AG04450 (cell line): ENCODE measurements at regions not wholly inside any gene's neighbourhood (a gene's known extent, or its start where the extent isn't known, plus 50 kb on each side); places are given as distances from the start of the nearest gene placed in this dataset.

Experiments
- CTCF ChIA-PET: fragments of 300-600, 350-600 bp; formaldehyde crosslinking; extraction: SDS; loops from one replicate; lab custom pipeline; 2022; ENCODE audit warnings: antibody characterized with exemption, inconsistent platforms; lab: Charles Lee
- POLR2A ChIA-PET: fragments of 350-600 bp; formaldehyde crosslinking; extraction: SDS; loops from one replicate; lab custom pipeline; 2021; ENCODE audit warnings: antibody characterized with exemption, inconsistent platforms; lab: Yijun Ruan, JAX
- DNase-seq: peaks from one replicate; pipeline ENCODE4 v3.0.0-alpha.2; 2011; ENCODE audit warnings: low read depth, low spot score
- H3K27ac ChIP-seq: one replicate; pipeline ENCODE4 v1.5.1; 2012; ENCODE audit warnings: low read depth, low read length, control low read depth
- H3K27me3 ChIP-seq: one replicate; pipeline ENCODE4 v1.6.0; 2012; ENCODE audit warnings: low read length; ENCODE audit not compliant: control insufficient read depth, insufficient read depth
- H3K4me3 ChIP-seq: 2 replicates; pipeline ENCODE4 v1.5.1; 2011; ENCODE audit warnings: mild to moderate bottlenecking, low read depth, low read length, control low read depth
- H3K9me3 ChIP-seq: 2 replicates; pipeline ENCODE4 v1.5.1; 2012; ENCODE audit warnings: low read length; ENCODE audit not compliant: control insufficient read depth, insufficient read depth
- CTCF ChIP-seq: IDR thresholded peaks from 2 replicates; pipeline ENCODE4 v1.5.1; 2011; ENCODE audit warnings: low read depth, low read length, control low read depth, inconsistent platforms

GRCh38 chr4:120524237-120524636, 398.3 kb downstream of the PRDM5 start:
- ChIA-PET POLR2A (no interaction called here), CTCF (interaction anchor here (0.8 kb wide), 1 partner anchor 453 kb away, joined by 3 read pairs; no protein-coding TSS in a partner anchor)
- H3K27ac ChIP-seq: no peak overlapping the region
- no peaks in the 10 kb centered on the region for H3K27me3 ChIP-seq
- H3K9me3 ChIP-seq: no peaks in the 10 kb centered on the region
- H3K4me3 ChIP-seq: no peak overlapping the region
- DNase-seq: no peak
- no peak for TF ChIP-seq CTCF

GRCh38 chr4:120520761-120521160, 401.8 kb downstream of the PRDM5 start:
- Histone ChIP-seq H3K9me3 (no peaks in the 10 kb centered on the region), H3K27me3 (no peaks in the 10 kb centered on the region), H3K4me3 (no peak overlapping the region), H3K27ac (no peak overlapping the region)
- no peak for TF ChIP-seq CTCF
- POLR2A ChIA-PET: no interaction called here
- DNase-seq: no peak
- CTCF ChIA-PET: no interaction called here

- Histone ChIP-seq H3K27me3 (no peaks in the 10 kb centered on the region), H3K9me3 (no peaks in the 10 kb centered on the region), H3K4me3 (peak overlapping the region; percentile 23), H3K27ac (no peak overlapping the region)
- ChIA-PET POLR2A (no interaction called here), CTCF (no interaction called here)
- peak; percentile 48 for DNase-seq
- TF ChIP-seq CTCF: no peak
Measured at GRCh38 chr4:120517966-120518365, 404.6 kb downstream of the PRDM5 start.

GRCh38 chr4:120509719-120510118, 412.8 kb downstream of the PRDM5 start:
- Histone ChIP-seq H3K4me3 (no peak overlapping the region), H3K9me3 (no peaks in the 10 kb centered on the region), H3K27ac (no peak overlapping the region), H3K27me3 (no peaks in the 10 kb centered on the region)
- CTCF ChIA-PET: no interaction called here
- POLR2A ChIA-PET: no interaction called here
- no peak for DNase-seq
- no peak for TF ChIP-seq CTCF

- no peaks in the 10 kb centered on the region for H3K27me3 ChIP-seq
- no peaks in the 10 kb centered on the region for H3K9me3 ChIP-seq
- CTCF ChIA-PET: no interaction called here
- no peak overlapping the region for H3K4me3 ChIP-seq
- no peak overlapping the region for H3K27ac ChIP-seq
- no peak for TF ChIP-seq CTCF
- no peak for DNase-seq
- POLR2A ChIA-PET: no interaction called here
Measured at GRCh38 chr4:120509222-120509621, 413.3 kb downstream of the PRDM5 start.
